HEK293T (cell line): ENCODE measurements at regions not wholly inside any gene's neighbourhood (a gene's known extent, or its start where the extent isn't known, plus 50 kb on each side); places are given as distances from the start of the nearest gene placed in this dataset.

Experiments
- BHLHE40 ChIP-seq: fragments of 450-650 bp; IDR thresholded peaks from 2 replicates; pipeline ENCODE4 v1.6.1; 2016; ENCODE audit warnings: mild to moderate bottlenecking, moderate library complexity, borderline replicate concordance
- FOXA1 ChIP-seq: fragments of 450-650 bp; IDR thresholded peaks from 2 replicates; pipeline ENCODE4 v1.6.1; 2016; ENCODE audit warnings: mild to moderate bottlenecking
- FOXK2 ChIP-seq: fragments of 450-650 bp; IDR thresholded peaks from 2 replicates; pipeline ENCODE4 v1.6.1; 2016; ENCODE audit warnings: mild to moderate bottlenecking
- FOXM1 ChIP-seq: fragments of 450-650 bp; IDR thresholded peaks from 2 replicates; pipeline ENCODE4 v1.6.1; 2017; ENCODE audit warnings: mild to moderate bottlenecking, borderline replicate concordance
- HDGF ChIP-seq: fragments of 450-650 bp; IDR thresholded peaks from 2 replicates; pipeline ENCODE4 v1.6.1; 2017; ENCODE audit warnings: antibody characterized with exemption, borderline replicate concordance
- LEF1 ChIP-seq: fragments of 450-650 bp; IDR thresholded peaks from 2 replicates; pipeline ENCODE4 v1.6.1; 2017; ENCODE audit warnings: mild to moderate bottlenecking, borderline replicate concordance
- NFRKB ChIP-seq: fragments of 450-650 bp; IDR thresholded peaks from 2 replicates; pipeline ENCODE4 v1.6.1; 2016; ENCODE audit warnings: mild to moderate bottlenecking, moderate library complexity
- SP1 ChIP-seq: fragments of 450-650 bp; IDR thresholded peaks from 2 replicates; pipeline ENCODE4 v1.6.1; 2017
- SUZ12 ChIP-seq: fragments of 450-650 bp; IDR thresholded peaks from 2 replicates; pipeline ENCODE4 v1.6.1; 2016; ENCODE audit warnings: mild to moderate bottlenecking
- TARDBP ChIP-seq: fragments of 450-650 bp; IDR thresholded peaks from 2 replicates; pipeline ENCODE4 v1.6.1; 2016
- TF ChIP-seq, protein P1 (sequence below): fragments of 450-650 bp; IDR thresholded peaks from 2 replicates; pipeline ENCODE4 v1.6.1; 2016

DNA sequence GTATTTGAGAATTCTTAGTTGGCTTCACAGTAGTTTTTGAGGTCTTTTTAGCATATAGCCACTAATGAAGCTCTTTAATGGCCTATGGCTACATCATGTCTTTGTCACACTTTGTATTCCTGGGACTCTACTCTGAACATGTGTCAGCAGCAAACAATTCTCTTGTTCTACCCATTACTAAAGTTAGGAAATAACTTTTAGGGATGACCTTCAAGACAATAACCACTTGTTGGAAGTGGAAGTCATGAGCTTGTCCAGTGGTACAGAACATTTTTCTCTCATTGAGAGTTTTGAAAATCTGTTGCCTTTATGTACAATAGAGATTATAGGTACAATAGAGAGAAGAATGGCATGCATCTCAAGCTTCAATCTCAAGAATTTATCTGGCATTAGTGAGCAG lies 571.6 kb upstream of the JAG1 start:
- TF ChIP-seq FOXK2 (no peak), LEF1 (no peak), TARDBP (no peak), SP1 (no peak), FOXA1 (no peak), SUZ12 (no peak), BHLHE40 (no peak), NFRKB (no peak), HDGF (no peak), FOXM1 (no peak)
- TF ChIP-seq, protein P1, sequence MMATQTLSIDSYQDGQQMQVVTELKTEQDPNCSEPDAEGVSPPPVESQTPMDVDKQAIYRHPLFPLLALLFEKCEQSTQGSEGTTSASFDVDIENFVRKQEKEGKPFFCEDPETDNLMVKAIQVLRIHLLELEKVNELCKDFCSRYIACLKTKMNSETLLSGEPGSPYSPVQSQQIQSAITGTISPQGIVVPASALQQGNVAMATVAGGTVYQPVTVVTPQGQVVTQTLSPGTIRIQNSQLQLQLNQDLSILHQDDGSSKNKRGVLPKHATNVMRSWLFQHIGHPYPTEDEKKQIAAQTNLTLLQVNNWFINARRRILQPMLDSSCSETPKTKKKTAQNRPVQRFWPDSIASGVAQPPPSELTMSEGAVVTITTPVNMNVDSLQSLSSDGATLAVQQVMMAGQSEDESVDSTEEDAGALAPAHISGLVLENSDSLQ: no peak
